ENCODE measurements at regions not wholly inside any gene's neighbourhood (a gene's known extent, or its start where the extent isn't known, plus 50 kb on each side); places are given as distances from the start of the nearest gene placed in this dataset.
A peak's percentile ranks its signal among the peaks of the same experiment; 100 is the strongest.

DNA sequence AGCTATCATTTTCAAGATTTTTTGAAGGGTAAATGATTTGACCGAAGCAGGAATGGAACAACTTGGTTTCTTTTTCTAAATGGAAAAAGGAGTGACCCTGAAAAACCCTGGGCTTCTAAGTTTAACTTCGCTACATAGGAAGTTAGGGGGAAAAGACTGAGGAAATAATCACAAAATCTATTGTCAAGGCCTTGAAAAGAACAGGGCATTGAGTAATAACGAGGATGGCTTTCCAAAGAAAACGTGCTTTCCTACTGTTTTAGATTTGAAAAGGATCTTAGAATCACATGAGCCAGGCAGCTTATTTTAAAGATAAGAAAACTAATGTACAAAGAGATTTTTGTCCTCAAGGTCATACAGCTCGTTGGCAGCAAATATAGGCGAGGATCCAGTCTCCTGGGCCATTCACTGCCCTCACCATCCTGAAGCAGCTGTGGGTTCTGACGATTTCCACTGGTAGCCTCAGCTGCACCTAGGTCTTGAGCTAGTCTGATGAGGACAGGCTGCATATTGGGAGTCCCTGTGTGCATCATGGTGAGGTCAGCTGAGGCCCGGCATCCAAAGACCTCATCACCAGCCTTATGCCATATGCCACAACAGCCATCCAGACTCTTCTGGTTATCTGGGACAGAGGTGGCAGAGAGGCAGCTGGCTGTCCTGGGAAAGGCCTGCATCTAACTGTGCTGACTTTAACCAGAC lies 384.7 kb upstream of the NRP1 start:
- no peak for DNase-seq
- no peaks in the 10 kb centered on the region for H3K9me3 ChIP-seq
- ATAC-seq, result peak in 3 of 4 donors; percentile 14 to 22 (median 19)
- no peak overlapping the region for H3K27ac ChIP-seq
- 55% methylated on average over 6 of the region's 8 CpGs for WGBS (ENCODE audit: insufficient coverage, low coverage, low lambda C conversion rate, missing lambda C conversion rate)
- no peak overlapping the region for H3K4me3 ChIP-seq
- H3K27me3 ChIP-seq, result no peaks in the 10 kb centered on the region
- no peaks in the 10 kb centered on the region for H3K4me1 ChIP-seq
- TF ChIP-seq, protein P1, sequence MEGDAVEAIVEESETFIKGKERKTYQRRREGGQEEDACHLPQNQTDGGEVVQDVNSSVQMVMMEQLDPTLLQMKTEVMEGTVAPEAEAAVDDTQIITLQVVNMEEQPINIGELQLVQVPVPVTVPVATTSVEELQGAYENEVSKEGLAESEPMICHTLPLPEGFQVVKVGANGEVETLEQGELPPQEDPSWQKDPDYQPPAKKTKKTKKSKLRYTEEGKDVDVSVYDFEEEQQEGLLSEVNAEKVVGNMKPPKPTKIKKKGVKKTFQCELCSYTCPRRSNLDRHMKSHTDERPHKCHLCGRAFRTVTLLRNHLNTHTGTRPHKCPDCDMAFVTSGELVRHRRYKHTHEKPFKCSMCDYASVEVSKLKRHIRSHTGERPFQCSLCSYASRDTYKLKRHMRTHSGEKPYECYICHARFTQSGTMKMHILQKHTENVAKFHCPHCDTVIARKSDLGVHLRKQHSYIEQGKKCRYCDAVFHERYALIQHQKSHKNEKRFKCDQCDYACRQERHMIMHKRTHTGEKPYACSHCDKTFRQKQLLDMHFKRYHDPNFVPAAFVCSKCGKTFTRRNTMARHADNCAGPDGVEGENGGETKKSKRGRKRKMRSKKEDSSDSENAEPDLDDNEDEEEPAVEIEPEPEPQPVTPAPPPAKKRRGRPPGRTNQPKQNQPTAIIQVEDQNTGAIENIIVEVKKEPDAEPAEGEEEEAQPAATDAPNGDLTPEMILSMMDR (IDR thresholded peaks at IDR 0.05), result no peak
- TF ChIP-seq POLR2A (IDR thresholded peaks at IDR 0.05), result no peak
- H3K36me3 ChIP-seq, result no peaks in the 10 kb centered on the region
- intact Hi-C loops (cut with DNase I), result no loop called here

DNA sequence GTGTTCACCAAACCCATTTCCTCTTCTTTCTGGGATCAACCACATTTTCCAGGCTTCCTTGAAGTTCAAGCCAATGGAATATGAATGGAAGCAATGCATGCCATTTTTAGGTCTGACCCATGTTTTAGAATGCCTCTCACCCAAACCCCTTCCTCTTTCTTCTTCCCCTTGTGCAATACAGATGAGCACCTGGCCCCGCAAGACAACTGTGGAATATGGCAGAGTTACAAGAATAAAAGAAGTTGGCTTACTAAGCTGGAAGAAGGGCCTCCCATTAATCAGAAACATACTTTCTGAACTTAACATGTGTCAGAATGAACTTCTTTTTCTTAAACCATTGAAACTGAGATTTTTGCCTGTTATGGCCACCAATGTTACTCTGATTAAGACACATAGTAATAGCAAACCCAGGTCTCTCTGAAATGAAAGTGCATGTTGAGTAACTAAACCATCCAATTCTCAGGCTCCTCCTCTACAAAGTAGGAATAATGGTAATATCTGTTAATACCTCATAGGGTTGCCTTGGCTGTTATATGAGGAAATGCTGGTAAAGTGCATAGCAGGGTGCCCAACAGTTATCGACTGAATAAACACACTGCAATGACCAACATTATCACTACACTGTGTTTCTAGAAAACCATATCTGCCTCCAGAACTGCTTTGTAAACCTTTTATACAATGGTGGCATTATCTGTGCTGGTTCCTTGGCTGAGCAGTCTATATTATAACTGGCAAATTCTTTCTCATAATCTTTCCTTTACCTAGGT lies 382.2 kb upstream of the NRP1 start:
- no peaks in the 10 kb centered on the region for H3K36me3 ChIP-seq
- ATAC-seq (no peak), DNase-seq (no peak)
- TF ChIP-seq POLR2A (IDR thresholded peaks at IDR 0.05), result no peak
- TF ChIP-seq, protein P1 (IDR thresholded peaks at IDR 0.05), result no peak
- no peak overlapping the region for H3K4me3 ChIP-seq
- no peaks in the 10 kb centered on the region for H3K4me1 ChIP-seq
- intact Hi-C loops (cut with DNase I), result no loop called here
- no peaks in the 10 kb centered on the region for H3K27me3 ChIP-seq
- 60% methylated on average over 1 of the region's 2 CpGs for WGBS (ENCODE audit: insufficient coverage, low coverage, low lambda C conversion rate, missing lambda C conversion rate)
- H3K27ac ChIP-seq, result no peak overlapping the region
- no peaks in the 10 kb centered on the region for H3K9me3 ChIP-seq

DNA sequence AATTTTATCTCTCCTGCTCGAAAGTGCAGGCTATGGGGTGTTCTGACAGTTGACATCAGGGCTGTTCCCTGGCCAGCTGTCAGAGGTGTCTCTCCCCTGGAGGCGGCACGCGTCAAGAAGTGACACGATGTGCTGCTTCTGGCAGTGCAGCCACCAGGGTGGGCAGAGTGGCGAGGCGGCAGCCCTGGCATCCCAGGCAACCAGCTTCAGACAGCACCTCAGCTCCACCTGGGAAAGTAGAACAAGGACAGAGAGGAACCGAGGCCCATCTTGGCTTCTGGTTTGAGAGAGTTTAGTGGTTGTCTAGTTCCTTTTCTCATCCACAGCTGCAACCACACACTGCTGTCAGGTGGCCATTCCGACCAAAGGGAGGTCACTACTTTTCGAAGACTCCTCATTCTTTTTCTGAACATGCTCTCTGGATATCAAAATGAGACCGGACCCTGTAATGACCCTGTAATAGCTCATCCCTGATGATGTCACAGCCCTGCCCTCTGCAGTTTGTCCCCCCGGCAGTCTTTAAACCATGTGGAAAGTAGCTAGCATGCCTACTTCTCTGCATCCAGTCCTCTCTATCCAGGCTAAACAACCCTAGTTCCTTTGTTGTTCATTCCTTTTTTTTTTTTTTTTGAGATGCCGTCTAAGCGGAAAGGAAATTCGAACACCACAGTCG lies 381.0 kb upstream of the NRP1 start:
- Histone ChIP-seq H3K9me3 (no peaks in the 10 kb centered on the region), H3K27me3 (no peaks in the 10 kb centered on the region), H3K36me3 (no peaks in the 10 kb centered on the region), H3K4me1 (no peaks in the 10 kb centered on the region), H3K4me3 (no peak overlapping the region), H3K27ac (no peak overlapping the region)
- 59% methylated on average over 10 of the region's 16 CpGs for WGBS (ENCODE audit: insufficient coverage, low coverage, low lambda C conversion rate, missing lambda C conversion rate)
- TF ChIP-seq POLR2A (IDR thresholded peaks at IDR 0.05), result no peak
- TF ChIP-seq, protein P1 (IDR thresholded peaks at IDR 0.05), result no peak
- intact Hi-C loops (cut with DNase I), result no loop called here
- DNase-seq, result no peak
- ATAC-seq, result no peak

DNA sequence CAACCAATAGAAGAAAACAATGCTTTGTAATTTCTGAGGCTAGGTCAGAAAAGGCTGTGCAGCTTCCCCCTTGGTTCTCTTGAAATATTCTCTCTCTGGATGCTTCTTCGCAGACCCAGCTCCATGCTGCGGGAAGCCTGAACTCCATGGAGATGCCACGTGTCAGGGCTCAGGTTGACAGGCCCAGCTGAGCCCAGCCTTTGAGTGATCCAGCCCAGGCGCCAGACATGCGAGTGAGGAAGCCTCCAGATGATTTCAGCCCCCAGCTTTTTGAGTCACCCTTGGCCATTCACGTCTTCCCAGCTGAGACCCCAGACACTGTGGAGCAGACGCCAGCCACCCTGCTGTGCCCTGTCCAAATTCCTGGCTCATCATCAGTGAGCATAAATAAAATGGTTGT lies 378.4 kb upstream of the NRP1 start:
- H3K4me1 ChIP-seq, result no peaks in the 10 kb centered on the region
- ATAC-seq, result no peak
- TF ChIP-seq, protein P1 (IDR thresholded peaks at IDR 0.05), result no peak
- TF ChIP-seq POLR2A (IDR thresholded peaks at IDR 0.05), result no peak

More for the DNA sequence above, 378.4 kb upstream of the NRP1 start:
- intact Hi-C loops (cut with DNase I), result no loop called here
- Histone ChIP-seq H3K36me3 (no peaks in the 10 kb centered on the region), H3K27me3 (no peaks in the 10 kb centered on the region), H3K27ac (no peak overlapping the region), H3K9me3 (no peaks in the 10 kb centered on the region), H3K4me3 (no peak overlapping the region)
- 94% methylated on average over 2 of the region's 7 CpGs for WGBS (ENCODE audit: insufficient coverage, low coverage, low lambda C conversion rate, missing lambda C conversion rate)
- no peak for DNase-seq

Data from right lobe of liver (tissue), 6 donors.